Muscle layer of colon (tissue), 2 donors: ENCODE measurements at regions not wholly inside any gene's neighbourhood (a gene's known extent, or its start where the extent isn't known, plus 50 kb on each side); places are given as distances from the start of the nearest gene placed in this dataset.
A peak's percentile ranks its signal among the peaks of the same experiment; 100 is the strongest.

Experiments
- H3K27ac ChIP-seq: one replicate; pipeline ENCODE4 v1.7.0; 2013; ENCODE audit warnings: low read depth, mild to moderate bottlenecking, low read length, moderate library complexity
- H3K27me3 ChIP-seq, 2 donors: one replicate each; pipeline ENCODE4 v1.7.0; 2013; ENCODE audit warnings: low read length in 2 of 2, mild to moderate bottlenecking in 2 of 2; ENCODE audit not compliant: insufficient read depth in 2 of 2, control insufficient read depth in 1 of 2
- H3K36me3 ChIP-seq: one replicate; pipeline ENCODE4 v1.7.0; 2013; ENCODE audit warnings: mild to moderate bottlenecking, low read length; ENCODE audit not compliant: insufficient read depth
- H3K4me1 ChIP-seq: one replicate; pipeline ENCODE4 v1.7.0; 2013; ENCODE audit warnings: mild to moderate bottlenecking, low read length; ENCODE audit not compliant: insufficient read depth
- H3K4me3 ChIP-seq, 2 donors: one replicate each; pipeline ENCODE4 v1.7.0; 2013; ENCODE audit warnings: low read length in 2 of 2, low read depth in 1 of 2, mild to moderate bottlenecking in 1 of 2, moderate library complexity in 1 of 2
- H3K9ac ChIP-seq: one replicate; pipeline ENCODE4 v1.7.0; 2013; ENCODE audit warnings: low read length
- H3K9me3 ChIP-seq: one replicate; pipeline ENCODE4 v1.7.0; 2013; ENCODE audit warnings: mild to moderate bottlenecking, low read length
- donor health status: abdominal sarcoma.
- donor health status: Adenocarcinoma of cecum.

GRCh38 chr4:125434136-125434535 lies 119.4 kb downstream of the FAT4 start:
- Histone ChIP-seq H3K9ac (no peak overlapping the region), H3K4me1 (peaks cover 6% of the 10 kb centered on the region), H3K27ac (no peak overlapping the region), H3K4me3 (no peak overlapping the region), H3K36me3 (peaks cover 11% of the 10 kb centered on the region), H3K27me3 (no peaks in the 10 kb centered on the region), H3K9me3 (no peaks in the 10 kb centered on the region)

DNA sequence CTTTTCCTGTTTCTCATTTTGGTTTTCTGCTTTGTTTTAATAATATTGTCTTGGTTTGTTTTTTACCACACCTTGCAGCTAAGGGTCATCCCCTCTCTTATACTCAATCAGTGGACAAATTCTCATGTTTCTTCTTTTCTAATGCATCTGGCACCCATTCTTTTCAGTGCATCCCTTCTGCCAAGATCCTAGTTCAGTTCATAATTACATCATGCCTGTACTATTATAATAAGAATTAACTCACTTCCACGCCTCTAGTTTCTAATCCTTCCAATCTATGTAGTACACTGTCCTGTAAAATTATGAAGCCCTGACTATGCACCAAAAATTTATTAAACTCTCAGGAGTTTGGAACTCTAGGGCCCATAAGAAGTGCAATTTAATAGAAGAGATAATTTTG lies 126.1 kb downstream of the FAT4 start:
- Histone ChIP-seq H3K27me3 (no peaks in the 10 kb centered on the region), H3K36me3 (no peaks in the 10 kb centered on the region), H3K4me3 (no peak overlapping the region), H3K9me3 (no peaks in the 10 kb centered on the region), H3K9ac (no peak overlapping the region), H3K27ac (no peak overlapping the region), H3K4me1 (peaks cover 20% of the 10 kb centered on the region)

- H3K27me3 ChIP-seq: no peaks in the 10 kb centered on the region
- peaks cover 26% of the 10 kb centered on the region for H3K4me1 ChIP-seq
- H3K27ac ChIP-seq: no peak overlapping the region
- H3K9me3 ChIP-seq: no peaks in the 10 kb centered on the region
- peaks cover 7% of the 10 kb centered on the region for H3K36me3 ChIP-seq
- H3K4me3 ChIP-seq: no peak overlapping the region
- no peak overlapping the region for H3K9ac ChIP-seq
Measured at GRCh38 chr4:125444166-125444565, 129.4 kb downstream of the FAT4 start.

GRCh38 chr4:125445525-125445924 lies 130.8 kb downstream of the FAT4 start:
- H3K27me3 ChIP-seq: no peaks in the 10 kb centered on the region
- H3K27ac ChIP-seq: peak overlapping the region; percentile 84
- H3K36me3 ChIP-seq: peaks cover 20% of the 10 kb centered on the region
- peaks cover 25% of the 10 kb centered on the region for H3K4me1 ChIP-seq
- H3K9me3 ChIP-seq: no peaks in the 10 kb centered on the region
- no peak overlapping the region for H3K4me3 ChIP-seq
- H3K9ac ChIP-seq: no peak overlapping the region

- peaks cover 35% of the 10 kb centered on the region for H3K36me3 ChIP-seq
Measured at GRCh38 chr4:125447551-125448290, 133.0 kb downstream of the FAT4 start.

GRCh38 chr4:125456075-125456474 lies 141.3 kb downstream of the FAT4 start:
- peaks cover 5% of the 10 kb centered on the region for H3K4me1 ChIP-seq
- H3K9ac ChIP-seq: no peak overlapping the region
- no peaks in the 10 kb centered on the region for H3K9me3 ChIP-seq
- no peaks in the 10 kb centered on the region for H3K27me3 ChIP-seq
- no peak overlapping the region for H3K4me3 ChIP-seq
- H3K36me3 ChIP-seq: peaks cover 16% of the 10 kb centered on the region
- H3K27ac ChIP-seq: no peak overlapping the region

More at GRCh38 chr4:125447551-125448290, 133.0 kb downstream of the FAT4 start:
- H3K9ac ChIP-seq: no peak overlapping the region
- no peaks in the 10 kb centered on the region for H3K9me3 ChIP-seq
- peaks cover 19% of the 10 kb centered on the region for H3K4me1 ChIP-seq
- H3K27me3 ChIP-seq: no peaks in the 10 kb centered on the region
- H3K27ac ChIP-seq: no peak overlapping the region
- H3K4me3 ChIP-seq: no peak overlapping the region

GRCh38 chr4:125459531-125459930 lies 144.8 kb downstream of the FAT4 start:
- Histone ChIP-seq H3K27ac (no peak overlapping the region), H3K4me1 (peaks cover 9% of the 10 kb centered on the region), H3K27me3 (no peaks in the 10 kb centered on the region), H3K4me3 (no peak overlapping the region), H3K36me3 (no peaks in the 10 kb centered on the region), H3K9me3 (no peaks in the 10 kb centered on the region), H3K9ac (no peak overlapping the region)

- H3K9me3 ChIP-seq: no peaks in the 10 kb centered on the region
- H3K9ac ChIP-seq: no peak overlapping the region
- H3K4me1 ChIP-seq: peaks cover 8% of the 10 kb centered on the region
- H3K27me3 ChIP-seq: no peaks in the 10 kb centered on the region
- peaks cover 5% of the 10 kb centered on the region for H3K36me3 ChIP-seq
- no peak overlapping the region for H3K27ac ChIP-seq
- no peak overlapping the region for H3K4me3 ChIP-seq
Measured at GRCh38 chr4:125461676-125462363, 147.1 kb downstream of the FAT4 start.

DNA sequence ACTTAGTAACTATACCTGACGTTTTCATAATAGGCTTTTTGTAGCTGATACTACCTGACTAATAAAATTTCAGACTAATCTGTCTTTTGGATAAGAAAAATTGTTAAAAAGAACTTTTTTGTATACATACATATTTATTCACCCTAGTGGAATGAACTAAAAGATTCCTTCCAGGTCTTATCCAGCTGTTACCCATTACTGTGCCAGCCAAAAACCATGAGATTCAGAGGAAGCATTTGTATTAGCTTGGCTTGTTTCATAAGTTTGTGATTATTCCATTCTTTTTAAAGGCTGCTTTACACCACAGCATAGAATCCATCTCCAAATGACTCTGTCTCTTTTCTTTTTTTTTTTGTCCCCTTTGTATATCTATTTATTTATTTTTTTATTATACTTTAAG lies 149.4 kb downstream of the FAT4 start:
- Histone ChIP-seq H3K9me3 (no peaks in the 10 kb centered on the region), H3K36me3 (peaks cover 5% of the 10 kb centered on the region), H3K27ac (no peak overlapping the region), H3K4me3 (no peak overlapping the region), H3K4me1 (peaks cover 4% of the 10 kb centered on the region), H3K27me3 (no peaks in the 10 kb centered on the region), H3K9ac (no peak overlapping the region)

GRCh38 chr4:125481334-125482045 lies 166.7 kb downstream of the FAT4 start:
- Histone ChIP-seq H3K27ac (no peak overlapping the region), H3K36me3 (peaks cover 20% of the 10 kb centered on the region), H3K27me3 (no peaks in the 10 kb centered on the region), H3K9ac (no peak overlapping the region), H3K4me1 (no peaks in the 10 kb centered on the region), H3K4me3 (no peak overlapping the region), H3K9me3 (no peaks in the 10 kb centered on the region)

DNA sequence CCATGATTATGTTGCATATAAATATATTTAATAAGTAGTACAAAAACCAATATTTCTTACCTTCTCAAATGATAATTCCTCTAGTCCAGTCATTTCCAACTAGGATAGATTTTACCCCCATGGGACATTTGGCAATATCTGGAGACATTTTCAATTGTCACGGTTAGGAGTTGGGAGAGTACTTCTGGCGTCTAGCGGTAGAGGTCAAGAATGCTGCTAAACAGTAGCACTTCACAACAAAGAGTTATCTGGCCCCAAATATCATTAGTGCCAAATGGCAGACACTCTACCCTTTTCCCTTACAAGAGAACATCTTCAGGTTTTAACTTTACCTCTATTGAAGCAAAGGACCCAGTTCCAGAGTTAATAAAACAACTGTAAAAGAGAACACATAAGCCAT lies 168.1 kb downstream of the FAT4 start:
- no peak overlapping the region for H3K4me3 ChIP-seq
- H3K27me3 ChIP-seq: no peaks in the 10 kb centered on the region
- no peak overlapping the region for H3K27ac ChIP-seq
- no peaks in the 10 kb centered on the region for H3K9me3 ChIP-seq
- peaks cover 24% of the 10 kb centered on the region for H3K36me3 ChIP-seq
- no peak overlapping the region for H3K9ac ChIP-seq
- no peaks in the 10 kb centered on the region for H3K4me1 ChIP-seq
